ENCODE measurements at regions not wholly inside any gene's neighbourhood (a gene's known extent, or its start where the extent isn't known, plus 50 kb on each side); places are given as distances from the start of the nearest gene placed in this dataset.

DNA sequence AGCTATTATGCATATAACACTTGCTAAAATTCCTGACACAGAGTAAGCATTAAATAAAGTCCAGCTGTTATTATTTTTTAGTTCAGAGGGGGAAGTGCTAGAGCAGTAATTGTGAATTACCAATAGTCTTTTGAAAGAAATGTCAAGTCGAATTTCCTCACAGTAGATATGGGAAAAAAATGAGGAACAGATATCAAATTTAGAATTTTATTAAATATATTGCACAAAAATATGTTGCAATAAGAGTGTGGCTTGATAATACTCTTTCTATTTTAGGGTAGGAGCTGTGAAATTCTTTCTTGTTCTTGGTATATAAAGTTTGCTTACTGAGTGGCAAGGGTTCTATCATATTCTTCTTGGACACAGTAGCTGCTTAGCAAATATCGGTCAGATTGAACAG is 181.3 kb downstream of the NFKBIZ start:
- TF ChIP-seq TCF4 (CRISPR knock-in tag; IDR thresholded peaks at IDR 0.05; ENCODE audit: borderline replicate concordance) (no peak), TOX (CRISPR knock-in tag; IDR thresholded peaks at IDR 0.05; ENCODE audit: borderline replicate concordance) (no peak), SNAI2 (CRISPR knock-in tag; IDR thresholded peaks at IDR 0.05) (no peak), OSR1 (CRISPR knock-in tag; IDR thresholded peaks at IDR 0.05) (no peak), CSDC2 (CRISPR knock-in tag; IDR thresholded peaks at IDR 0.05) (no peak), ISL1 (CRISPR knock-in tag; IDR thresholded peaks at IDR 0.05) (no peak), ARNTL (CRISPR knock-in tag; IDR thresholded peaks at IDR 0.05; ENCODE audit: borderline replicate concordance, low read depth) (no peak), ZNF565 (CRISPR knock-in tag; conservative IDR thresholded peaks at IDR 0.05; ENCODE audit: low read depth) (no peak), ZFP3 (CRISPR knock-in tag; IDR thresholded peaks at IDR 0.05) (no peak), BACH2 (CRISPR knock-in tag; IDR thresholded peaks at IDR 0.05; ENCODE audit: borderline replicate concordance) (no peak), ZNF8 (CRISPR knock-in tag; IDR thresholded peaks at IDR 0.05) (no peak), PPARA (CRISPR knock-in tag; IDR thresholded peaks at IDR 0.05; ENCODE audit: borderline replicate concordance) (no peak), ZC3H10 (CRISPR knock-in tag; IDR thresholded peaks at IDR 0.05) (no peak), ZNF70 (CRISPR knock-in tag; IDR thresholded peaks at IDR 0.05) (no peak)
- TF ChIP-seq, protein P1, sequence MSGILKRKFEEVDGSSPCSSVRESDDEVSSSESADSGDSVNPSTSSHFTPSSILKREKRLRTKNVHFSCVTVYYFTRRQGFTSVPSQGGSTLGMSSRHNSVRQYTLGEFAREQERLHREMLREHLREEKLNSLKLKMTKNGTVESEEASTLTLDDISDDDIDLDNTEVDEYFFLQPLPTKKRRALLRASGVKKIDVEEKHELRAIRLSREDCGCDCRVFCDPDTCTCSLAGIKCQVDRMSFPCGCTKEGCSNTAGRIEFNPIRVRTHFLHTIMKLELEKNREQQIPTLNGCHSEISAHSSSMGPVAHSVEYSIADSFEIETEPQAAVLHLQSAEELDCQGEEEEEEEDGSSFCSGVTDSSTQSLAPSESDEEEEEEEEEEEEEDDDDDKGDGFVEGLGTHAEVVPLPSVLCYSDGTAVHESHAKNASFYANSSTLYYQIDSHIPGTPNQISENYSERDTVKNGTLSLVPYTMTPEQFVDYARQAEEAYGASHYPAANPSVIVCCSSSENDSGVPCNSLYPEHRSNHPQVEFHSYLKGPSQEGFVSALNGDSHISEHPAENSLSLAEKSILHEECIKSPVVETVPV (CRISPR knock-in tag; IDR thresholded peaks at IDR 0.05): no peak
- TF ChIP-seq, protein P2, sequence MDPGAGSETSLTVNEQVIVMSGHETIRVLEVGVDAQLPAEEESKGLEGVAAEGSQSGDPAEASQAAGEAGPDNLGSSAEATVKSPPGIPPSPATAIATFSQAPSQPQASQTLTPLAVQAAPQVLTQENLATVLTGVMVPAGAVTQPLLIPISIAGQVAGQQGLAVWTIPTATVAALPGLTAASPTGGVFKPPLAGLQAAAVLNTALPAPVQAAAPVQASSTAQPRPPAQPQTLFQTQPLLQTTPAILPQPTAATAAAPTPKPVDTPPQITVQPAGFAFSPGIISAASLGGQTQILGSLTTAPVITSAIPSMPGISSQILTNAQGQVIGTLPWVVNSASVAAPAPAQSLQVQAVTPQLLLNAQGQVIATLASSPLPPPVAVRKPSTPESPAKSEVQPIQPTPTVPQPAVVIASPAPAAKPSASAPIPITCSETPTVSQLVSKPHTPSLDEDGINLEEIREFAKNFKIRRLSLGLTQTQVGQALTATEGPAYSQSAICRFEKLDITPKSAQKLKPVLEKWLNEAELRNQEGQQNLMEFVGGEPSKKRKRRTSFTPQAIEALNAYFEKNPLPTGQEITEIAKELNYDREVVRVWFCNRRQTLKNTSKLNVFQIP (CRISPR knock-in tag; IDR thresholded peaks at IDR 0.05; ENCODE audit: borderline replicate concordance, low read depth): no peak
- TF ChIP-seq, protein P3, sequence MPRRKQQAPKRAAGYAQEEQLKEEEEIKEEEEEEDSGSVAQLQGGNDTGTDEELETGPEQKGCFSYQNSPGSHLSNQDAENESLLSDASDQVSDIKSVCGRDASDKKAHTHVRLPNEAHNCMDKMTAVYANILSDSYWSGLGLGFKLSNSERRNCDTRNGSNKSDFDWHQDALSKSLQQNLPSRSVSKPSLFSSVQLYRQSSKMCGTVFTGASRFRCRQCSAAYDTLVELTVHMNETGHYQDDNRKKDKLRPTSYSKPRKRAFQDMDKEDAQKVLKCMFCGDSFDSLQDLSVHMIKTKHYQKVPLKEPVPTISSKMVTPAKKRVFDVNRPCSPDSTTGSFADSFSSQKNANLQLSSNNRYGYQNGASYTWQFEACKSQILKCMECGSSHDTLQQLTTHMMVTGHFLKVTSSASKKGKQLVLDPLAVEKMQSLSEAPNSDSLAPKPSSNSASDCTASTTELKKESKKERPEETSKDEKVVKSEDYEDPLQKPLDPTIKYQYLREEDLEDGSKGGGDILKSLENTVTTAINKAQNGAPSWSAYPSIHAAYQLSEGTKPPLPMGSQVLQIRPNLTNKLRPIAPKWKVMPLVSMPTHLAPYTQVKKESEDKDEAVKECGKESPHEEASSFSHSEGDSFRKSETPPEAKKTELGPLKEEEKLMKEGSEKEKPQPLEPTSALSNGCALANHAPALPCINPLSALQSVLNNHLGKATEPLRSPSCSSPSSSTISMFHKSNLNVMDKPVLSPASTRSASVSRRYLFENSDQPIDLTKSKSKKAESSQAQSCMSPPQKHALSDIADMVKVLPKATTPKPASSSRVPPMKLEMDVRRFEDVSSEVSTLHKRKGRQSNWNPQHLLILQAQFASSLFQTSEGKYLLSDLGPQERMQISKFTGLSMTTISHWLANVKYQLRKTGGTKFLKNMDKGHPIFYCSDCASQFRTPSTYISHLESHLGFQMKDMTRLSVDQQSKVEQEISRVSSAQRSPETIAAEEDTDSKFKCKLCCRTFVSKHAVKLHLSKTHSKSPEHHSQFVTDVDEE (CRISPR knock-in tag; IDR thresholded peaks at IDR 0.05): no peak
- TF ChIP-seq, protein P4, sequence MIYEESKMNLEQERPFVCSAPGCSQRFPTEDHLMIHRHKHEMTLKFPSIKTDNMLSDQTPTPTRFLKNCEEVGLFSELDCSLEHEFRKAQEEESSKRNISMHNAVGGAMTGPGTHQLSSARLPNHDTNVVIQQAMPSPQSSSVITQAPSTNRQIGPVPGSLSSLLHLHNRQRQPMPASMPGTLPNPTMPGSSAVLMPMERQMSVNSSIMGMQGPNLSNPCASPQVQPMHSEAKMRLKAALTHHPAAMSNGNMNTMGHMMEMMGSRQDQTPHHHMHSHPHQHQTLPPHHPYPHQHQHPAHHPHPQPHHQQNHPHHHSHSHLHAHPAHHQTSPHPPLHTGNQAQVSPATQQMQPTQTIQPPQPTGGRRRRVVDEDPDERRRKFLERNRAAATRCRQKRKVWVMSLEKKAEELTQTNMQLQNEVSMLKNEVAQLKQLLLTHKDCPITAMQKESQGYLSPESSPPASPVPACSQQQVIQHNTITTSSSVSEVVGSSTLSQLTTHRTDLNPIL (CRISPR knock-in tag; IDR thresholded peaks at IDR 0.05; ENCODE audit: low read depth): no peak
- ATAC-seq: no peak

DNA sequence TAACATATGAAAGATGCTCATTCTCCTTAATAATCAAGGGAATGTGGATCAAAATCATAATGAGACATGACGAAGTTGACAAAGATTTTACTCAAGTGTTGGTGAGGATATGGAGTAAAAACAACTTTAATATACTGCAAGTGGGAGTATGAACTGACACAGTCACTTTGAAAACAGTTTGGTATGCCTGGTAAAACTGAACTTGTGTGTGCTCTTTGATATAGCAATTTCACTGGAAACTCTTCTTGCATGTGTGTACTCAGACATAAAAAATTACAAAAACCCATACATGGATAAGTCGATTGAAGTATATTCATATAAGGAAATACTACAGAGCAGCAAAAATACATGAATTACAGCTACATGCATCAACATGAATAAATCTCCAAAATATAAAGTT is 182.5 kb downstream of the NFKBIZ start:
- ATAC-seq: no peak
- no peak for TF ChIP-seq ISL1 (CRISPR knock-in tag; IDR thresholded peaks at IDR 0.05)
- TF ChIP-seq, protein P3 (CRISPR knock-in tag; IDR thresholded peaks at IDR 0.05): no peak
- TF ChIP-seq CSDC2 (CRISPR knock-in tag; IDR thresholded peaks at IDR 0.05): no peak
- TF ChIP-seq ZFP3 (CRISPR knock-in tag; IDR thresholded peaks at IDR 0.05): no peak
- no peak for TF ChIP-seq RARB (CRISPR knock-in tag; IDR thresholded peaks at IDR 0.05)
- no peak for TF ChIP-seq ZNF70 (CRISPR knock-in tag; IDR thresholded peaks at IDR 0.05)
- no peak for TF ChIP-seq OSR1 (CRISPR knock-in tag; IDR thresholded peaks at IDR 0.05)
- TF ChIP-seq, protein P2 (CRISPR knock-in tag; IDR thresholded peaks at IDR 0.05; ENCODE audit: borderline replicate concordance, low read depth): no peak
- TF ChIP-seq ZFP30 (CRISPR knock-in tag; IDR thresholded peaks at IDR 0.05): no peak
- no peak for TF ChIP-seq ZC3H10 (CRISPR knock-in tag; IDR thresholded peaks at IDR 0.05)
- TF ChIP-seq, protein P4 (CRISPR knock-in tag; IDR thresholded peaks at IDR 0.05; ENCODE audit: low read depth): no peak
- TF ChIP-seq BACH2 (CRISPR knock-in tag; IDR thresholded peaks at IDR 0.05; ENCODE audit: borderline replicate concordance): no peak
- no peak for TF ChIP-seq SNAI2 (CRISPR knock-in tag; IDR thresholded peaks at IDR 0.05)
- no peak for TF ChIP-seq GLIS3 (CRISPR knock-in tag; IDR thresholded peaks at IDR 0.05)
- no peak for TF ChIP-seq ZNF565 (CRISPR knock-in tag; conservative IDR thresholded peaks at IDR 0.05; ENCODE audit: low read depth)
- no peak for TF ChIP-seq ZNF8 (CRISPR knock-in tag; IDR thresholded peaks at IDR 0.05)
- TF ChIP-seq ARNTL (CRISPR knock-in tag; IDR thresholded peaks at IDR 0.05; ENCODE audit: borderline replicate concordance, low read depth): no peak
- TF ChIP-seq, protein P1 (CRISPR knock-in tag; IDR thresholded peaks at IDR 0.05): no peak
